ENCODE measurements at regions not wholly inside any gene's neighbourhood (a gene's known extent, or its start where the extent isn't known, plus 50 kb on each side); places are given as distances from the start of the nearest gene placed in this dataset.

GRCh38 chr4:17082186-17082585, 183.7 kb upstream of the LDB2 start:
- Histone ChIP-seq H3K9me1 (ENCODE audit: control insufficient read depth, extremely low read depth, insufficient read depth, low read length) (no peaks in the 10 kb centered on the region), H3K4me2 (ENCODE audit: control insufficient read depth, extremely low read depth, insufficient read depth, low read depth, low read length) (no peak overlapping the region), H4K20me1 (ENCODE audit: control insufficient read depth, extremely low read depth, insufficient read depth, low read length) (no peaks in the 10 kb centered on the region), H2AFZ (ENCODE audit: control insufficient read depth, low read length) (no peak overlapping the region), H3K9ac (ENCODE audit: control insufficient read depth, extremely low read depth, insufficient read depth, low read length) (no peak overlapping the region), H3K4me1 (ENCODE audit: control insufficient read depth, extremely low read depth, insufficient read depth, low read length) (no peaks in the 10 kb centered on the region), H3K36me3 (ENCODE audit: control insufficient read depth in 2 of 2, extremely low read depth in 1 of 2, insufficient read depth in 2 of 2, low read length in 2 of 2) (no peaks in the 10 kb centered on the region), H3K4me3 (ENCODE audit: control insufficient read depth in 2 of 3, extremely low read depth in 1 of 3, insufficient read depth in 2 of 3, low read depth in 1 of 3, low read length in 3 of 3) (no peak overlapping the region), H3K79me2 (ENCODE audit: control insufficient read depth, insufficient read depth, low read length) (no peaks in the 10 kb centered on the region), H3K9me3 (ENCODE audit: control insufficient read depth, low read depth, low read length) (no peaks in the 10 kb centered on the region), H3K27me3 (ENCODE audit: control insufficient read depth, extremely low read depth, insufficient read depth, low read length) (no peaks in the 10 kb centered on the region), H3K27ac (ENCODE audit: control insufficient read depth, insufficient read depth, low read length) (no peak overlapping the region)
- dilution Hi-C loops (cut with MboI; ENCODE audit: extremely low pct_ligation_motif_present, low sequenced_read_pairs), result no loop called here
- DNase-seq (ENCODE audit: low read depth, low spot score), result no peak
- FAIRE-seq, result no peak
- no peak for TF ChIP-seq CTCF (optimal IDR thresholded peaks at IDR 0.05 in 1 of 3, IDR thresholded peaks at IDR 0.05 in 1 of 3, conservative IDR thresholded peaks at IDR 0.05 in 1 of 3; ENCODE audit: extremely low read depth in 1 of 3, insufficient read depth in 2 of 3, low read length in 3 of 3)
- no peak for TF ChIP-seq EZH2 (IDR thresholded peaks at IDR 0.05; ENCODE audit: low read length)

GRCh38 chr4:17081179-17081578, 182.7 kb upstream of the LDB2 start:
- no peak overlapping the region for H3K4me2 ChIP-seq (ENCODE audit: control insufficient read depth, extremely low read depth, insufficient read depth, low read depth, low read length)
- no peak for FAIRE-seq

More at GRCh38 chr4:17081179-17081578, 182.7 kb upstream of the LDB2 start:
- H3K9ac ChIP-seq (ENCODE audit: control insufficient read depth, extremely low read depth, insufficient read depth, low read length), result no peak overlapping the region
- no peaks in the 10 kb centered on the region for H3K79me2 ChIP-seq (ENCODE audit: control insufficient read depth, insufficient read depth, low read length)
- no peaks in the 10 kb centered on the region for H4K20me1 ChIP-seq (ENCODE audit: control insufficient read depth, extremely low read depth, insufficient read depth, low read length)
- dilution Hi-C loops (cut with MboI; ENCODE audit: extremely low pct_ligation_motif_present, low sequenced_read_pairs), result no loop called here
- no peaks in the 10 kb centered on the region for H3K27me3 ChIP-seq (ENCODE audit: control insufficient read depth, extremely low read depth, insufficient read depth, low read length)
- no peak for DNase-seq (ENCODE audit: low read depth, low spot score)
- H3K9me3 ChIP-seq (ENCODE audit: control insufficient read depth, low read depth, low read length), result no peaks in the 10 kb centered on the region
- no peak overlapping the region for H3K27ac ChIP-seq (ENCODE audit: control insufficient read depth, insufficient read depth, low read length)
- no peaks in the 10 kb centered on the region for H3K4me1 ChIP-seq (ENCODE audit: control insufficient read depth, extremely low read depth, insufficient read depth, low read length)
- H2AFZ ChIP-seq (ENCODE audit: control insufficient read depth, low read length), result no peak overlapping the region
- no peak for TF ChIP-seq CTCF (optimal IDR thresholded peaks at IDR 0.05 in 1 of 3, IDR thresholded peaks at IDR 0.05 in 1 of 3, conservative IDR thresholded peaks at IDR 0.05 in 1 of 3; ENCODE audit: extremely low read depth in 1 of 3, insufficient read depth in 2 of 3, low read length in 3 of 3)
- TF ChIP-seq EZH2 (IDR thresholded peaks at IDR 0.05; ENCODE audit: low read length), result no peak
- H3K9me1 ChIP-seq (ENCODE audit: control insufficient read depth, extremely low read depth, insufficient read depth, low read length), result no peaks in the 10 kb centered on the region
- H3K4me3 ChIP-seq (ENCODE audit: control insufficient read depth in 2 of 3, extremely low read depth in 1 of 3, insufficient read depth in 2 of 3, low read depth in 1 of 3, low read length in 3 of 3), result no peak overlapping the region
- no peaks in the 10 kb centered on the region for H3K36me3 ChIP-seq (ENCODE audit: control insufficient read depth in 2 of 2, extremely low read depth in 1 of 2, insufficient read depth in 2 of 2, low read length in 2 of 2)

Data from keratinocyte (primary cell).